Prostate gland (tissue), 2 donors: ENCODE measurements at regions not wholly inside any gene's neighbourhood (a gene's known extent, or its start where the extent isn't known, plus 50 kb on each side); places are given as distances from the start of the nearest gene placed in this dataset.

Experiments used
- DNase-seq: peaks from one replicate; pipeline ENCODE4 v3.0.0-alpha.2; 2019; ENCODE audit warnings: low spot score
- H3K27ac ChIP-seq, 2 donors: fragments of 200-600 bp; sonication (generic); 2 replicates each; pipeline ENCODE4 v1.5.1; 2017 to 2019
- H3K27me3 ChIP-seq: fragments of 200-600 bp; sonication (generic); replicated peaks from 2 replicates; pipeline ENCODE4 v1.5.1; 2019; ENCODE audit not compliant: insufficient read depth
- H3K36me3 ChIP-seq, 2 donors: fragments of 200-600 bp; sonication (generic); 1 replicate in 1 of 2; 2 replicates in 1 of 2; pipeline versions ENCODE4 v1.5.1 to v1.8.1; 2017 to 2019
- H3K4me1 ChIP-seq: fragments of 200-600 bp; sonication (generic); replicated peaks from 2 replicates; pipeline ENCODE4 v1.5.1; 2019
- H3K4me3 ChIP-seq, 2 donors: fragments of 200-600 bp; sonication (generic); 2 replicates each; pipeline ENCODE4 v1.5.1; 2017 to 2019
- H3K9me3 ChIP-seq: fragments of 200-600 bp; sonication (generic); 2 replicates; pipeline ENCODE4 v1.5.1; 2017
- CTCF ChIP-seq, 4 experiments: fragments of 200-600 bp in 2 of 4; fragments of 450-650 bp in 2 of 4; sonication (generic) in 2 of 4; IDR thresholded peaks; 1 replicate in 3 of 4; 2 replicates in 1 of 4; pipeline ENCODE4 v1.5.1; 2016 to 2019; ENCODE audit warnings: antibody characterized with exemption in 4 of 4, mild to moderate bottlenecking in 2 of 4, moderate library complexity in 2 of 4
- POLR2A ChIP-seq: fragments of 450-650 bp; IDR thresholded peaks from one replicate; pipeline ENCODE4 v1.6.1; 2016; ENCODE audit warnings: antibody characterized with exemption, mild to moderate bottlenecking
- POLR2AphosphoS5 ChIP-seq: sonication (generic); formaldehyde crosslinking; IDR thresholded peaks from one replicate; pipeline ENCODE4 v1.6.1; 2017; ENCODE audit warnings: antibody characterized with exemption
- WGBS: methylation state at CpG from one replicate; pipeline ENCODE4 v1.1.5; 2018; 5-methylcytosine and 5-hydroxymethylcytosine counted together
- intact Hi-C: fragments of 100-400 bp; cut with DNase I; formaldehyde crosslinking; loops from one replicate; pipeline ENCODE4 v1.14.2; 2022

GRCh38 chr18:60508108-60508507 lies 135.5 kb upstream of the MC4R start:
- WGBS: 65% methylated on average over 2 of the region's 2 CpGs
- no peaks in the 10 kb centered on the region for H3K4me1 ChIP-seq
- no peak overlapping the region for H3K4me3 ChIP-seq
- H3K27me3 ChIP-seq: no peaks in the 10 kb centered on the region
- intact Hi-C loops: no loop called here
- H3K27ac ChIP-seq: no peak overlapping the region
- H3K9me3 ChIP-seq: no peaks in the 10 kb centered on the region
- TF ChIP-seq POLR2AphosphoS5 (no peak), POLR2A (no peak), CTCF (IDR thresholded peaks at IDR 0.05) (no peak)
- no peak for DNase-seq
- no peaks in the 10 kb centered on the region for H3K36me3 ChIP-seq

- intact Hi-C loops: no loop called here
- Histone ChIP-seq H3K27me3 (no peaks in the 10 kb centered on the region), H3K4me3 (no peak overlapping the region), H3K36me3 (no peaks in the 10 kb centered on the region), H3K27ac (no peak overlapping the region), H3K9me3 (no peaks in the 10 kb centered on the region), H3K4me1 (no peaks in the 10 kb centered on the region)
- no peak for DNase-seq
- 59% methylated on average over 1 of the region's 1 CpG for WGBS
- TF ChIP-seq POLR2AphosphoS5 (no peak), POLR2A (no peak), CTCF (IDR thresholded peaks at IDR 0.05) (no peak)
Observed at GRCh38 chr18:60534538-60534937, 162.0 kb upstream of the MC4R start.

GRCh38 chr18:60537074-60537473 lies 164.5 kb upstream of the MC4R start:
- intact Hi-C loops: no loop called here
- Histone ChIP-seq H3K27ac (no peak overlapping the region), H3K9me3 (no peaks in the 10 kb centered on the region), H3K36me3 (no peaks in the 10 kb centered on the region), H3K27me3 (no peaks in the 10 kb centered on the region), H3K4me3 (no peak overlapping the region), H3K4me1 (no peaks in the 10 kb centered on the region)
- 36% methylated on average over 1 of the region's 1 CpG for WGBS
- no peak for TF ChIP-seq POLR2AphosphoS5
- no peak for TF ChIP-seq POLR2A
- no peak for TF ChIP-seq CTCF (IDR thresholded peaks at IDR 0.05)
- DNase-seq: no peak

GRCh38 chr18:60538891-60539290 lies 166.3 kb upstream of the MC4R start:
- no peak overlapping the region for H3K4me3 ChIP-seq
- TF ChIP-seq CTCF (IDR thresholded peaks at IDR 0.05): no peak
- no peak for TF ChIP-seq POLR2A
- TF ChIP-seq POLR2AphosphoS5: no peak
- 57% methylated on average over 2 of the region's 2 CpGs for WGBS
- no peaks in the 10 kb centered on the region for H3K27me3 ChIP-seq
- H3K9me3 ChIP-seq: no peaks in the 10 kb centered on the region
- H3K36me3 ChIP-seq: no peaks in the 10 kb centered on the region
- intact Hi-C loops: no loop called here
- no peak for DNase-seq
- no peaks in the 10 kb centered on the region for H3K4me1 ChIP-seq
- no peak overlapping the region for H3K27ac ChIP-seq

GRCh38 chr18:60541661-60542060 lies 169.1 kb upstream of the MC4R start:
- no peak for TF ChIP-seq CTCF (IDR thresholded peaks at IDR 0.05)
- TF ChIP-seq POLR2AphosphoS5: no peak
- no peak for TF ChIP-seq POLR2A
- Histone ChIP-seq H3K4me1 (no peaks in the 10 kb centered on the region), H3K36me3 (no peaks in the 10 kb centered on the region), H3K9me3 (no peaks in the 10 kb centered on the region), H3K4me3 (no peak overlapping the region), H3K27me3 (no peaks in the 10 kb centered on the region), H3K27ac (no peak overlapping the region)
- intact Hi-C loops: no loop called here
- no peak for DNase-seq
